ENCODE measurements at regions not wholly inside any gene's neighbourhood (a gene's known extent, or its start where the extent isn't known, plus 50 kb on each side); places are given as distances from the start of the nearest gene placed in this dataset.

DNA sequence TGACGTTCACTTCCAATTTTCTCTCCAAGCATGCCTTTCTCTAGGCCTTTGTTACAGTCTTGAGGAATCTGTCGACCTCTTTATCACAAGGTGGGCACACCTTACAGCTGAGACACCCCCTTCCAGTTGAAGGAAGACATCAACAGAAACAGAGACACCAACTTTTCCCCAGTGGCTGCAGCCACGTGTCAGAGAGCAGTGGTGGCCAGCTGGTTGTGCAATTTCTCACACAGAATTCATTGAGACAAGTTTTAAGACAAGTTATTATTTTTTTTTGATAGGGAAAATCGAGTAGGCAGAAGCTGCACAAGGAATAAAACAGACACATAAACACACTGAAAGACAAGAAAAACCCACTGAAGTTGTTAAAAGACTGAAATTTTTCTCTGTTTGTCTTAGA, 436.7 kb upstream of the MDFIC2 start:
- Mint-ChIP-seq H3K4me3 (ENCODE audit: unreplicated experiment) (no peak overlapping the region), H3K27ac (ENCODE audit: unreplicated experiment) (no peak overlapping the region), H3K27me3 (ENCODE audit: insufficient read depth, unreplicated experiment) (peaks cover 14% of the 10 kb centered on the region), H3K4me1 (ENCODE audit: low read depth, unreplicated experiment) (peaks cover 5% of the 10 kb centered on the region), H3K36me3 (ENCODE audit: insufficient read depth, unreplicated experiment) (no peaks in the 10 kb centered on the region), H3K9me3 (ENCODE audit: unreplicated experiment) (no peaks in the 10 kb centered on the region)
- TF ChIP-seq, protein P1, sequence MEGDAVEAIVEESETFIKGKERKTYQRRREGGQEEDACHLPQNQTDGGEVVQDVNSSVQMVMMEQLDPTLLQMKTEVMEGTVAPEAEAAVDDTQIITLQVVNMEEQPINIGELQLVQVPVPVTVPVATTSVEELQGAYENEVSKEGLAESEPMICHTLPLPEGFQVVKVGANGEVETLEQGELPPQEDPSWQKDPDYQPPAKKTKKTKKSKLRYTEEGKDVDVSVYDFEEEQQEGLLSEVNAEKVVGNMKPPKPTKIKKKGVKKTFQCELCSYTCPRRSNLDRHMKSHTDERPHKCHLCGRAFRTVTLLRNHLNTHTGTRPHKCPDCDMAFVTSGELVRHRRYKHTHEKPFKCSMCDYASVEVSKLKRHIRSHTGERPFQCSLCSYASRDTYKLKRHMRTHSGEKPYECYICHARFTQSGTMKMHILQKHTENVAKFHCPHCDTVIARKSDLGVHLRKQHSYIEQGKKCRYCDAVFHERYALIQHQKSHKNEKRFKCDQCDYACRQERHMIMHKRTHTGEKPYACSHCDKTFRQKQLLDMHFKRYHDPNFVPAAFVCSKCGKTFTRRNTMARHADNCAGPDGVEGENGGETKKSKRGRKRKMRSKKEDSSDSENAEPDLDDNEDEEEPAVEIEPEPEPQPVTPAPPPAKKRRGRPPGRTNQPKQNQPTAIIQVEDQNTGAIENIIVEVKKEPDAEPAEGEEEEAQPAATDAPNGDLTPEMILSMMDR (IDR thresholded peaks at IDR 0.05; ENCODE audit: insufficient read depth in 1 of 2, low read depth in 1 of 2, low read length in 1 of 2, severe bottlenecking in 1 of 2, unreplicated experiment in 1 of 2): no peak
- no peaks in the 10 kb centered on the region for H3K4me1 ChIP-seq
- intact Hi-C loops (cut with micrococcal nuclease; ENCODE audit: unreplicated experiment): no loop called here
- H3K9me3 ChIP-seq: no peaks in the 10 kb centered on the region
- POLR2A ChIA-PET: no interaction called here
- no peak for DNase-seq
- no peaks in the 10 kb centered on the region for H3K36me3 ChIP-seq (ENCODE audit: control insufficient read depth, insufficient read depth, low read length)
- no peaks in the 10 kb centered on the region for H3K27me3 ChIP-seq (replicated peaks; ENCODE audit: control insufficient read depth, insufficient read depth, low read length)
- H3K4me3 ChIP-seq (ENCODE audit: low read depth, low read length): no peak overlapping the region
- CTCF ChIA-PET: interaction anchor here (0.5 kb wide), 1 partner anchor 1193 kb away, joined by 3 read pairs; no protein-coding TSS in a partner anchor
- no TSS peak for BruUV-seq (replicated peaks)

DNA sequence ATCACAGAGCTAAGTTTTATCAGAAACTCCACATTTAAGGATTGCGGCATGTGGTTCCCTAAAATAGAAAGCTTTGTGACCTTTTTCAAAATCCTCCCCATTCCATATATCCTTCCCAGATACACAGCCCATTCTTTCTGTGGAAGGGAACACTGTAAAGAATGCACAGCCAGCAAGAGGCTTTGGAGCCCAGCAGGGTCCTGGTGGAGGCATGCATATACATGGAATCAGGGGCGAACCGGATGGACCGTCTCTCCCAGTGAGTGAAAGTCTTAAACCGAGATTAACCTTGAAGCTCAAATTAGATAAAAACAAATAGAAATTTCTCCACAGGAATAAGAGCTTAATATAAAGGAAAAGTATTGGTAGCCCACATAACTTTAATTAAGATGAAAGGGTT, 436.2 kb upstream of the MDFIC2 start:
- Mint-ChIP-seq H3K36me3 (ENCODE audit: insufficient read depth, unreplicated experiment) (no peaks in the 10 kb centered on the region), H3K4me1 (ENCODE audit: low read depth, unreplicated experiment) (peaks cover 5% of the 10 kb centered on the region), H3K27me3 (ENCODE audit: insufficient read depth, unreplicated experiment) (peaks cover 11% of the 10 kb centered on the region), H3K4me3 (ENCODE audit: unreplicated experiment) (no peak overlapping the region), H3K9me3 (ENCODE audit: unreplicated experiment) (no peaks in the 10 kb centered on the region), H3K27ac (ENCODE audit: unreplicated experiment) (no peak overlapping the region)
- ChIA-PET POLR2A (no interaction called here), CTCF (interaction anchor here (0.5 kb wide), 1 partner anchor 1193 kb away, joined by 3 read pairs; no protein-coding TSS in a partner anchor)
- H3K4me3 ChIP-seq (ENCODE audit: low read depth, low read length): no peak overlapping the region
- DNase-seq: no peak
- no peaks in the 10 kb centered on the region for H3K36me3 ChIP-seq (ENCODE audit: control insufficient read depth, insufficient read depth, low read length)
- TF ChIP-seq, protein P1 (IDR thresholded peaks at IDR 0.05; ENCODE audit: insufficient read depth in 1 of 2, low read depth in 1 of 2, low read length in 1 of 2, severe bottlenecking in 1 of 2, unreplicated experiment in 1 of 2): no peak
- BruUV-seq (replicated peaks): no TSS peak
- no peaks in the 10 kb centered on the region for H3K4me1 ChIP-seq
- intact Hi-C loops (cut with micrococcal nuclease; ENCODE audit: unreplicated experiment): no loop called here
- H3K27me3 ChIP-seq (replicated peaks; ENCODE audit: control insufficient read depth, insufficient read depth, low read length): no peaks in the 10 kb centered on the region
- no peaks in the 10 kb centered on the region for H3K9me3 ChIP-seq

DNA sequence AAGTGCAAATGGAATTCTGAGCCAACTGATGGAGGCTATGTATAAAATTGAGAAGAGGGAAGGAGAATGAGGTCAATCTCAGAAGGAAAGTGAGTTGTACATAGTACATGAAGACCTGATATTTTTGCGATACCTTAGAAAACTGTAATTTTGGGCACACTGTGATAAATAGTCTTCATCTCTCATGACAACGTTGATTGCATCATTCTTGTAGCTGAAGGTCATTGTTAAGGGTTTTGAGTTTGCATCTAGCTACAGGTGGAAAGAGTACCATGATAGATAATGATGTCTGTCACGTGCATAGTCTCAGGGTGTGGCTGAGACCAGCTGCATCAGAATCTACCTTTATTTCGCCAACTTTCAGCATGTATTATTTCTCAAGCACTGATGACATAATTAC, 435.4 kb upstream of the MDFIC2 start:
- no peak overlapping the region for H3K4me3 ChIP-seq (ENCODE audit: low read depth, low read length)
- H3K4me1 Mint-ChIP-seq (ENCODE audit: low read depth, unreplicated experiment): peaks cover 5% of the 10 kb centered on the region
- no peaks in the 10 kb centered on the region for H3K36me3 ChIP-seq (ENCODE audit: control insufficient read depth, insufficient read depth, low read length)
- CTCF ChIA-PET: no interaction called here
- no peak for DNase-seq
- intact Hi-C loops (cut with micrococcal nuclease; ENCODE audit: unreplicated experiment): no loop called here
- peaks cover 10% of the 10 kb centered on the region for H3K27me3 Mint-ChIP-seq (ENCODE audit: insufficient read depth, unreplicated experiment)
- H3K9me3 Mint-ChIP-seq (ENCODE audit: unreplicated experiment): no peaks in the 10 kb centered on the region
- POLR2A ChIA-PET: no interaction called here
- no peaks in the 10 kb centered on the region for H3K36me3 Mint-ChIP-seq (ENCODE audit: insufficient read depth, unreplicated experiment)
- H3K4me1 ChIP-seq: no peaks in the 10 kb centered on the region
- no peaks in the 10 kb centered on the region for H3K9me3 ChIP-seq
- no TSS peak for BruUV-seq (replicated peaks)
- H3K27me3 ChIP-seq (replicated peaks; ENCODE audit: control insufficient read depth, insufficient read depth, low read length): no peaks in the 10 kb centered on the region
- H3K4me3 Mint-ChIP-seq (ENCODE audit: unreplicated experiment): no peak overlapping the region
- H3K27ac Mint-ChIP-seq (ENCODE audit: unreplicated experiment): no peak overlapping the region
- TF ChIP-seq, protein P1 (IDR thresholded peaks at IDR 0.05; ENCODE audit: insufficient read depth in 1 of 2, low read depth in 1 of 2, low read length in 1 of 2, severe bottlenecking in 1 of 2, unreplicated experiment in 1 of 2): no peak

Data from Caco-2 (cell line).